Middle frontal gyrus (tissue), 1 donor: ENCODE measurements at regions not wholly inside any gene's neighbourhood (a gene's known extent, or its start where the extent isn't known, plus 50 kb on each side); places are given as distances from the start of the nearest gene placed in this dataset.
"Not testable (repeated sequence)": the region's sequence is repeated elsewhere in the genome, so short reads cannot be mapped to it uniquely, and the experiment has no call there.

ENCODE experiments used
- DNase-seq: peaks from one replicate; pipeline ENCODE4 v3.0.0-alpha.2; 2015; ENCODE audit warnings: low spot score; ENCODE audit errors: extremely low spot score

GRCh38 chr5:99023330-99023729 is 94.5 kb upstream of the CHD1 start:
- no peak for DNase-seq

- DNase-seq, result no peak
Observed at GRCh38 chr5:99022250-99022649, 93.4 kb upstream of the CHD1 start.

DNA sequence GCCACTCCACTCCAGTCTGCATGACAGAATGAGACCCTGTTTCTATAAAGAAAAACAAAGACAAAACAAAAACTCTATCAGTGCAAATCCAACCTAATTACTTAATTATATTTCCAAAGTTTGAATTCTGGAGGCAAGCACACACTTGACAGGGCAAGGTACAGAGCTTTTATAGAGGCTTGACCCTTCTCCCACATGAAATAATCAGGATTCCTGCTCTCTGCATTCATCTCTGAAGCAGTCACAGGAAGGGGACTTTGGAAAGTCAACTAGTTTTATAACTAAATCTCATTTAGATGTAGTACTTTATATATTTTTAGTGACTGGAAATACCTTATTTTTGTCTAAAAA is 91.9 kb upstream of the CHD1 start:
- DNase-seq, result no peak

DNA sequence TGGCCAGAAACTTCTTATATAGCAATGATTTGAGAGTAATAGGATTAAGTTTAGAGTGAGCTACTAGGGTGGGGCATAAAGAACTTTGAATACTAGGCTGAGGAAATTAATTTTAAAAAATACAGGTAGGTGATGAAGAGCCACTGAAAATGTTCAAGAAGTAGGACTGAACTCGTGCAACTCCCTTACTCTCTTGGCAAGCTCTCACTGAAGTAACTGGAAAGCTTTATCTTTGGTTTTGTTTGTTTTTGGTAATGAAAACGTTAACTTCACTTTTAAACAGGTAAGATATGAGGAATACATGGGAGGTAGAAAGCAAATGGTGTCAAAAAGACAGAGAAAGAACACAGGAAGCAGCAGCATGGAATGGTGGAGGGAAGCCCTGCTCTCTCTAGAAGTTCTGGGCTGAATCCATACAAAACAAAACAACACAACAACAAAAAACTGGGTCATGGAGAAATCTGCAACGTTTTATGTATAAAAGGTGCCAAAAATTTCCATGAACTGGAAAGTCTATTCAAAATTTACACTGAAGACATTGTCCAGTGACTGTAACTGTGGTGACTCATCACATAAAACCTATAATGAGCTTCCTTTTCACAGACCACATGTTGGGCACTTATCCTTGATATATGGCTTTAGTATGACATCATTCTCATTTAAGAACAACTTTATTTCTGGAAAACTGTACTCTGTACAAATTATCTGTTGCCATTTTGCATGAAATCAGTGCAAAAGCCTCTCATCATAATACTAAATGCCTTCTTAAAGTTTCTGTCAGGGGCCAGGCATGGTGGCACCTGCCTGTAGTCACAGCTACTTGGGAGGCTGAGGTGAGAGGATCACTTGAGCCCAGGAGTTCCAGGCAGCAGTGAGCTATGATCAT is 91.2 kb upstream of the CHD1 start:
- DNase-seq, result no peak

- no peak for DNase-seq
Observed at GRCh38 chr5:99019254-99019653, 90.4 kb upstream of the CHD1 start.

DNA sequence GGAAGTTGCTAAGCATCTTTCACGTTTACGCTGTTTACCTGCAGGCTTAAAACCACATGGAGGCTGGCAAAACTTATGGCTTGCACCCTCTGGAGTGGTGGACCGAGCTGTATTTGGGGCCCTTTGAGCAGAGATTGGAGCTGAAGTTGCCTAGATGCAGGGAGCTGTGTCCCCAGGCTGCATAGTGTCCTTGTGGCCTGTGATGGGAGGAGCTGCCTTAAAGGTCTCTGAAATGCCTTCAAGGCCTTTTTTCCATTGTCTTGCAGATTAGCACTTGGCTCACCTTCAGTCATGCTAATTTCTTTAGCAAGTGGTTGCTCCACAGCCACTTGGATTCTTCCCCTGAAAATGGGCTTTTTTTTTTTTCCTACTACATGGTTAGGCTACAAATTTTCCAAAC is 81.5 kb upstream of the CHD1 start:
- DNase-seq, result no peak

DNA sequence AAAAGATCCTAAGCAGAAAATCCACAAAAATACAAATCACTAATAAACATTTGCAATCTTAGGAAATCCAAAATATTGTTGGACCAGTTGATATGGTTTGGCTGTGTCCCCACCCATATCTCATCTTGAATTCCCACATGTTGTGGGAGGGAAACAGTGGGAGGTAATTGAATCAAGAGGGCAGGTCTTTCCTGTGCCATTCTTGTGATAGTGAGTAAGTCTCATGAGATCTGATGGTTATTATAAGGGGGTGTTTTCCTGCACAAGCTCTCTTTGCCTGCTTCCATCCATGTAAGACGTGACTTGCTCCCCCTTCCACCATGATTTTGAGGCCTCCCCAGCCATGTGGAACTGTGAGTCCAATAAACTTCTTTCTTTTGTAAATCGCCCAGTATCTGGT is 79.2 kb upstream of the CHD1 start:
- DNase-seq, result not testable (repeated sequence)

- DNase-seq, result no peak
Observed at GRCh38 chr5:99005506-99005905, 76.7 kb upstream of the CHD1 start.

- no peak for DNase-seq
Observed at GRCh38 chr5:99004960-99005359, 76.2 kb upstream of the CHD1 start.

- DNase-seq, result no peak
Observed at GRCh38 chr5:99000876-99001275, 72.1 kb upstream of the CHD1 start.

- DNase-seq, result no peak
Observed at GRCh38 chr5:99000221-99000620, 71.4 kb upstream of the CHD1 start.

GRCh38 chr5:98999631-99000030 is 70.8 kb upstream of the CHD1 start:
- no peak for DNase-seq

DNA sequence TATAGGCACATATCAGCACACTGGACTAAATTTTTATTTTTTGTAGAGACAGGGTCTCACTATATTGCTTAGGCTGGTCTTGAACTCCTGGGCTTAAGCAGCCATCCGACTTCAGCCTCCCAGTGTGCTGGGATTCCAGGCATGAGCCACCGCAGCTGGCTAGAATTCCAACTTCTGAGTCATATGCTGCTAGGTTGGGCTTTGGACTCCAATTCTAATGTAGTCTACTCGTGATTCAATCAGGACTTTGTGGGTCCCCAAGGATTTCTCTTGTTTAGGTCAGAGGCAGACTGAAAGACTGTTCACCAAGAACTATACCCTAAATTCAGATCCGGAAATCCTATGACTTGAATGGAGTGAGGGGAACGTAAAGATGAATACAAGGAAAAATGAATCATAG is 68.2 kb upstream of the CHD1 start:
- no peak for DNase-seq

- no peak for DNase-seq
Observed at GRCh38 chr5:98994611-98995010, 65.8 kb upstream of the CHD1 start.

- DNase-seq, result no peak
Observed at GRCh38 chr5:98993512-98993911, 64.7 kb upstream of the CHD1 start.

DNA sequence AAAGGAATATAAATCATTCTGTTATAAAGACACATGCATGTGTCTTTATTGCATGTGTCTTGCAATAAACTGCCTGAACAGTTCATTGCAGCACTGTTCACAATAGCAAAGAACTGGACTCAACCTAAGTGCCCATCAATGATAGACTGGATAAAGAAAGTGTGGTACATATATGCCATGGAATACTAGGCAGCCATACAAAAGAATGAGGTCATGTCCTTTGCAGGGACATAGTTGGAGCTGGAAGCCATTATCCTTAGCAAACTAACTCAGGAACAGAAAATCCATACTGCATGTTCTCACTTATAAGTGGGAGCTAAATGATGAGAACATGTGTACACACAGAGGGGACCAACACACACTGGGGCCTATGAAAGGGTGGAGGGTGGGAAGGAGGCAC is 63.7 kb upstream of the CHD1 start:
- no peak for DNase-seq

- DNase-seq, result no peak
Observed at GRCh38 chr5:98989727-98990126, 60.9 kb upstream of the CHD1 start.

DNA sequence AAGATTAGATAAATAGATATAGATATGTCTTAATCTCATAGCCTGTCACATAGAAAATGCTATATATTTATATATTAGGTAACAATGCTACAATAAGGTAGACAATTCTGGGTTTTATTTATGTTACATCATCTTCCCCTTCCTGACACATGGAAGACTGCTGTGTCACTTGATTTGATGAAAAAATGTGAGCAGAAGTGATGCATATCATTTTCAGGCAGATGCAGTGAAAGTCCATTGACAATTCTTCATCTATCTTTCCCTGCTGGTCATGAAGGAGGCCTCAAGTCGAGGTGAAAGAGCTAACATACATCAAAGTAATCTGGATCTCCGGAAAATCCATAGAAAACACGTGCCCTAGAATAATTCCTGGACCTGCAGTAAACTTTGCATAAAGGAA is 57.8 kb upstream of the CHD1 start:
- DNase-seq, result no peak

- no peak for DNase-seq
Observed at GRCh38 chr5:98982880-98983279, 54.1 kb upstream of the CHD1 start.
